Omental fat pad (tissue), 3 donors: ENCODE measurements at regions not wholly inside any gene's neighbourhood (a gene's known extent, or its start where the extent isn't known, plus 50 kb on each side); places are given as distances from the start of the nearest gene placed in this dataset.
A peak's percentile ranks its signal among the peaks of the same experiment; 100 is the strongest.

Experiments used
- ATAC-seq: fragments of 150-250 bp; one replicate; pipeline ENCODE4 v1.9.1; 2016; ENCODE audit warnings: mild to moderate bottlenecking, moderate library complexity; ENCODE audit not compliant: low FRiP score
- DNase-seq: peaks from one replicate; pipeline ENCODE4 v3.0.0-alpha.2; 2019; ENCODE audit warnings: low spot score
- TF ChIP-seq, protein P1 (sequence below), 3 donors: fragments of 450-650 bp; IDR thresholded peaks; one replicate each; pipeline ENCODE4 v1.5.1; 2016 to 2017; ENCODE audit warnings: antibody characterized with exemption in 3 of 3, mild to moderate bottlenecking in 3 of 3, moderate library complexity in 2 of 3

DNA sequence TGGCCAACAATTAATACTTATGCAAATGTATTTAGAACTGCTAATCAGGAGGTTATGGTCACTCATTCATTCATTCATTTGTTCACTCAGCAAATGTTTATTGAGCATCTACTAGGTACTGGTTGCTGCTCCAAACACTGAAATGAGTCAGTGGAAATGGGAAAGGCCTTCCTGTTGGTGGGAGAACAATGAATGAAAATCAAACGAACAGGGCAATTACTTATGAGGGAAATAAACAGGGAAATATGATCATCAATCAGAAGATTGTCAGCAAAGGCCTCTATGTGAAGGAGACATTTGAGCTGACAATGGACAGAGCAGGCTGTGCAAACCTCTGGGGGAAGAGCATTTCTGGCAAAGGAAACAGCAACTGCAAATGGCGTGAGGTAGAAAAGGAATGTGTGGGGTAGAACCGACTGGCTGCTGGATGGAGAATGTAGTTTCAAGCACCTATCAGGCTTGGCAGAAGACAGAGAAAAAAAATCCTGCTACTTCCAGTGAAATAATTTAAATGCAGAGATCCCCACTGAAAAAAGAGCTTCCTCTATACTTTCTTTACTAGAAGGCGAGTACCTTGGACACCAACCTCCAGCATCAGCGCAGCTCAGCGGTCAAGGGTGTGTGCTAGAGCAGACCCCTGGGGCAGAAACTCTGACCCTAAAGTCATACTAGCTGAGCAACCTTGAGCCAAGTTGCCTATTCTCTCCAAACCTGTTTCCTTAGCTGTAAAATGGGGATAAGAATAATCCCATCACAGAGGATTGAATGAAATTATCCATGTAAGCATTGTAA is 108.8 kb upstream of the EEPD1 start:
- no peak for ATAC-seq
- DNase-seq = no peak
- TF ChIP-seq, protein P1, sequence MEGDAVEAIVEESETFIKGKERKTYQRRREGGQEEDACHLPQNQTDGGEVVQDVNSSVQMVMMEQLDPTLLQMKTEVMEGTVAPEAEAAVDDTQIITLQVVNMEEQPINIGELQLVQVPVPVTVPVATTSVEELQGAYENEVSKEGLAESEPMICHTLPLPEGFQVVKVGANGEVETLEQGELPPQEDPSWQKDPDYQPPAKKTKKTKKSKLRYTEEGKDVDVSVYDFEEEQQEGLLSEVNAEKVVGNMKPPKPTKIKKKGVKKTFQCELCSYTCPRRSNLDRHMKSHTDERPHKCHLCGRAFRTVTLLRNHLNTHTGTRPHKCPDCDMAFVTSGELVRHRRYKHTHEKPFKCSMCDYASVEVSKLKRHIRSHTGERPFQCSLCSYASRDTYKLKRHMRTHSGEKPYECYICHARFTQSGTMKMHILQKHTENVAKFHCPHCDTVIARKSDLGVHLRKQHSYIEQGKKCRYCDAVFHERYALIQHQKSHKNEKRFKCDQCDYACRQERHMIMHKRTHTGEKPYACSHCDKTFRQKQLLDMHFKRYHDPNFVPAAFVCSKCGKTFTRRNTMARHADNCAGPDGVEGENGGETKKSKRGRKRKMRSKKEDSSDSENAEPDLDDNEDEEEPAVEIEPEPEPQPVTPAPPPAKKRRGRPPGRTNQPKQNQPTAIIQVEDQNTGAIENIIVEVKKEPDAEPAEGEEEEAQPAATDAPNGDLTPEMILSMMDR (IDR thresholded peaks at IDR 0.05) = no peak

DNA sequence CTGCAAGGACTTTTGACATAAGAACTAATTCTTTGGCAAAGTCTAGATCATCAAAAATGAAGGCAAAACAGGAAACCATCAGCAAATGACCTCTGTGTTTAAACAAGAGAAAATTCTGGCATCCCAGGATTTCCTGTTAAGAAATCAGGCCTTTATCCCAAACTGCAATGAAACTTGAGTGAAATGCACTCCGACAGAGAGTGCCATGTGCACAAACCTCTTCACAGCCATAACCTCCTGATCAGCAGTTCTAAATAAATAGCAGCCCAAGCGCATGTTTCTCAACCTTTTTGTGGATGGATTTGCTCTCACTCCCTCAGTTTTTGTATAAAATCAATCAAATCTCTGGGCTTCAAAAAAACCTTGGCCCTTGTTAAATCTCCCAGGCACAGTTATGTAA is 107.7 kb upstream of the EEPD1 start:
- peak; percentile 32 for ATAC-seq
- TF ChIP-seq, protein P1 (IDR thresholded peaks at IDR 0.05) = no peak
- no peak for DNase-seq

DNA sequence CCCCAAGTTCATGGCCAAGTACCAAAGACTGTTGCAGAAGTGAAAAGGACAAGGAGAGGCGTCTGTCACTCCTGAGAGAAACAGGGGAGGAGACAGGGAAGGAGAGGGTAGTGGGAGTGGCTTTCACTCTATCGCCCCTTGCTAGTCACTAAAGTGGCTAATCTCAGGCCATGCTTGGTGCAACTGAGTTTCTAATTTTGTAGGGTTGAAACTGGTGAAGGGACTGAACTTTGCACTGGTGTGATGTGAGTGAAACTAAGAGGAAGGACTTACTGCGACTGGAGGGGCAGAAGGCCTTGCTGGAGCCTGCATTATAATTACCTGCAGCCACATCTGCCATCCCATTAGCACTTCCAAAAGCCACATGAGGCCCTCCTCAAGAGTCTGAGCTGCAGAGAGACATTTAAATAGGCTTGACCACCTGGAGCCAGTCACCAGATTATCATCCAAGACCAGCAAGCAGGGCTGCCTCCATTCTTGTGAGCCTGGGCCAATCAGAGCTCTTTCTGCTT is 107.2 kb upstream of the EEPD1 start:
- no peak for ATAC-seq
- no peak for DNase-seq
- TF ChIP-seq, protein P1 (IDR thresholded peaks at IDR 0.05) = no peak

DNA sequence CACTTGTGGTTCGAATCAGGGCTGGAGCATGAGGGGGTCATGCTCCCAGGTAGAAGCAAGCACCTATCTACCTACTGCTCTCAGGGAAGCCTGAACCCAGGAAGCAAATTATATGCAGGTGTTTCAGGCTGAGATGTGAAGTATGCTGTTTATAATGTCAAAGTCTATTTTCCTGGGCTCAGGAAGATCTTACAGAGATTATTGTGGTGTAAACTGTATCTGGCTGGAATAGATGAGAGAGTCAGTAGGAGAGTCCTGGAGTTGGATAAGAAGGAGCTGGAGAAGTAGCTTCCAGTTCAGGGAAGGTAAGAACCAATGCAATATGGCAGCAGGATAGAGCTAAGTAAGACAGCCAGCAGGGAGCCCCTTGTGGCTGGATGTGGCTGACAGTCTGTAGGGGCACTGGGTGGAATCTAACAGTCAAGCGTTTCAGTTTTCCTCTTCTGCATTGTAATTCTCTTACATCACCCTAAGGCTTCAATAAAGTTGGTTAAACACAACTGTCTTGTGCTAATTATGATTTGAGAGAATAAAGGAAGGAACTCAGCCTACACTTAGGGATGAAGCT is 105.9 kb upstream of the EEPD1 start:
- DNase-seq (no peak), ATAC-seq (no peak)
- TF ChIP-seq, protein P1 (IDR thresholded peaks at IDR 0.05) = no peak

DNA sequence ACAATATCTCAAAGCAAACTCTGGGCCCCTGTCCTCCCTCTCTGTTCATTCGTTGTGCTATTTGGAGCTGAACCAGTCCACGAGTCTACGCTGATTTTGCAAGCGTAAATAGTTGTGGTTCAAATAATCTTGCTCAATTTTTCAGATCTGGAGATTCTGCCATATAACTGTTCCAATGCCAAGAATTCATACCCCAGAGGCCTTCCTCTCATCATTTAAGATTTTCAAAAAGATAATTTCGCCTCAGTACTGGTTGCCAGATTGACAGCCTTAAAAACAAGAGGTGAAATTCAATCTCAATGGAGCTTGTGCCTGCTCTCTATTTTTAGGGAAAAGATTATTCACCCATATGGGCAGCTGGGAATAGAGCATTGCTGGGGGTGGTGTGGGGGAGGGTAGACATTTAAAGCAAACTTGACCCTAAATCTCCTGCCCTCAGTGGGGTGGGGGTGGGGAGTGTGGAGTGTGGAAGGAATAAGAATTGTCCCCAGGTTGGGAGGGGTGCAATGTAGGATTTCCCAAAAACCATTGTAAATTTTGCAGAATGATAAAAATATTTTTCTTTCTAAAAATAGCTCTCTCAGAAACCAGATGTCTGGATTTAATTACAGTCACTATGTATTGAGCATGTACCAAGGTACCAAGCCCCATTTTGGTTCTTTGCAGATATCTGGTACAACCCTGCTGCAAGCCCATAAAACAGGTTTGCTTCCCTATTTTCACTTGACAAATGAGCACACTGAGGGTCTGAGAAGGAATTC is 104.7 kb upstream of the EEPD1 start:
- no peak for DNase-seq
- TF ChIP-seq, protein P1 (IDR thresholded peaks at IDR 0.05) = no peak
- peak; percentile 30 for ATAC-seq

DNA sequence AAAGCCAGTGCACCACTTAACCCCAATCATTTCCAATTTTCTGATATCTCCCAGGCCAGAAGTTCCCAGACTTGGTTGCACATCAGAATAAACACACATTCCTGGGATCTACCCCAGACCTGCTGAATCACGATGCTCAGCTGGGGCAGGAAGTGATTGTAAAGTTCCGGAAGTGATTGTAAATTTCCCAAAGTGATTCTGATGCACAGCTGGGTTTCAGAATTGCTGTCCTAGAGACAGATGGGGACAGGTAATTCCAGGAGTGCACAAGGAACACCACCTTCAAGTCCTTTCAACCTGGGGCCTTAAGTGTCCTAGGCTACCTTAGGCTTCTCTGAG is 104.2 kb upstream of the EEPD1 start:
- ATAC-seq (no peak), DNase-seq (no peak)
- TF ChIP-seq, protein P1 (IDR thresholded peaks at IDR 0.05) = no peak
